OCI-LY7 (cell line): ENCODE measurements at regions not wholly inside any gene's neighbourhood (a gene's known extent, or its start where the extent isn't known, plus 50 kb on each side); places are given as distances from the start of the nearest gene placed in this dataset.

Experiments
- BruUV-seq: library from RNA; stranded (reverse); fragments of 400-500 nt; replicated peaks from 2 replicates; lab custom pipeline; 2021; lab: Mats Ljungman, UMichigan
- CTCF ChIA-PET: fragments of 300-600 bp; sonication (Branson Sonifier 250); formaldehyde crosslinking; loops from one replicate; lab custom pipeline; 2022; ENCODE audit warnings: antibody characterized with exemption; ENCODE audit not compliant: unreplicated experiment; lab: Charles Lee
- POLR2A ChIA-PET: fragments of 300-600 bp; sonication (Branson Sonifier 250); formaldehyde crosslinking; loops from one replicate; lab custom pipeline; 2022; ENCODE audit warnings: antibody characterized with exemption; lab: Charles Lee
- DNase-seq: peaks from one replicate; pipeline ENCODE4 v3.0.0-alpha.2; 2015; ENCODE audit warnings: low spot score
- H2AFZ ChIP-seq: fragments of 200-600 bp; sonication (generic), shearing (Covaris generic); 2 replicates; pipeline ENCODE4 v1.6.1; 2014; ENCODE audit warnings: mild to moderate bottlenecking, antibody characterized with exemption, low read length, moderate library complexity
- H3K27ac ChIP-seq: fragments of 200-600 bp; sonication (generic); 2 replicates; pipeline ENCODE4 v1.5.1; 2014; ENCODE audit warnings: mixed run types, low read depth, mild to moderate bottlenecking, moderate library complexity, low read length, inconsistent platforms; ENCODE audit not compliant: poor library complexity, severe bottlenecking
- H3K36me3 ChIP-seq: fragments of 200-600 bp; sonication (generic); 2 replicates; pipeline ENCODE4 v1.6.1; 2014; ENCODE audit warnings: mild to moderate bottlenecking, antibody characterized with exemption, low read length, moderate library complexity, mixed read lengths; ENCODE audit not compliant: insufficient read depth
- H3K4me1 ChIP-seq: fragments of 200-600 bp; sonication (generic); 2 replicates; pipeline ENCODE4 v1.5.1; 2014; ENCODE audit warnings: mild to moderate bottlenecking, low read length; ENCODE audit not compliant: insufficient read depth, poor library complexity, severe bottlenecking
- H3K4me2 ChIP-seq: fragments of 200-600 bp; sonication (generic); 2 replicates; pipeline ENCODE4 v1.6.1; 2014; ENCODE audit warnings: mild to moderate bottlenecking, low read length
- H3K4me3 ChIP-seq: fragments of 200-600 bp; sonication (generic); 2 replicates; pipeline ENCODE4 v1.5.1; 2014; ENCODE audit warnings: mild to moderate bottlenecking, low read depth, low read length; ENCODE audit not compliant: poor library complexity, severe bottlenecking
- H3K79me2 ChIP-seq: fragments of 200-600 bp; sonication (generic); 2 replicates; pipeline ENCODE4 v1.6.1; 2016; ENCODE audit warnings: low read depth, mild to moderate bottlenecking, low read length, moderate library complexity, mixed read lengths; ENCODE audit not compliant: insufficient read depth
- H3K9me2 ChIP-seq: fragments of 200-600 bp; sonication (generic); 2 replicates; pipeline ENCODE4 v1.6.1; 2016; ENCODE audit warnings: mild to moderate bottlenecking, low read length, mixed read lengths; ENCODE audit not compliant: insufficient read depth
- H3K9me3 ChIP-seq: fragments of 200-600 bp; sonication (generic); 2 replicates; pipeline ENCODE4 v1.6.1; 2014; ENCODE audit warnings: mild to moderate bottlenecking, mixed run types, low read length, mixed read lengths
- H4K20me1 ChIP-seq: fragments of 200-600 bp; sonication (generic); 2 replicates; pipeline ENCODE4 v1.6.1; 2014; ENCODE audit warnings: mild to moderate bottlenecking, antibody characterized with exemption, low read length, moderate library complexity, mixed read lengths; ENCODE audit not compliant: insufficient read depth
- CTCF ChIP-seq: fragments of 200-600 bp; sonication (generic); conservative IDR thresholded peaks from 2 replicates; pipeline ENCODE4 v1.5.1; 2014; ENCODE audit warnings: mild to moderate bottlenecking, antibody characterized with exemption, low read length, moderate library complexity, mixed read lengths
- EZH2phosphoT487 ChIP-seq: fragments of 200-600 bp; sonication (generic); IDR thresholded peaks from 2 replicates; pipeline ENCODE4 v1.6.1; 2018; ENCODE audit warnings: low read depth, borderline replicate concordance, mild to moderate bottlenecking, mixed run types, antibody characterized with exemption, low read length, moderate library complexity, mixed read lengths
- intact Hi-C: fragments of 100-400 bp; cut with micrococcal nuclease; formaldehyde crosslinking; loops from one replicate; pipeline ENCODE4 v1.10.0; 2022; ENCODE audit not compliant: unreplicated experiment

- Histone ChIP-seq H2AFZ (no peak overlapping the region), H3K36me3 (no peaks in the 10 kb centered on the region), H3K4me3 (no peak overlapping the region), H3K79me2 (no peaks in the 10 kb centered on the region), H3K9me3 (no peaks in the 10 kb centered on the region), H3K4me1 (no peaks in the 10 kb centered on the region), H3K27ac (no peak overlapping the region), H4K20me1 (no peaks in the 10 kb centered on the region), H3K4me2 (no peak overlapping the region), H3K9me2 (no peaks in the 10 kb centered on the region)
- BruUV-seq: no TSS peak
- ChIA-PET CTCF (no interaction called here), POLR2A (no interaction called here)
- TF ChIP-seq CTCF: no peak
- TF ChIP-seq EZH2phosphoT487: no peak
- DNase-seq: no peak
- intact Hi-C loops: no loop called here
Observed at GRCh38 chr18:49697757-49698524, 115.4 kb downstream of the ACAA2 start.

GRCh38 chr18:49697049-49697448 lies 116.3 kb downstream of the ACAA2 start:
- Histone ChIP-seq H3K79me2 (no peaks in the 10 kb centered on the region), H3K4me2 (no peak overlapping the region), H4K20me1 (no peaks in the 10 kb centered on the region), H3K36me3 (no peaks in the 10 kb centered on the region), H3K4me1 (no peaks in the 10 kb centered on the region), H2AFZ (no peak overlapping the region), H3K9me2 (no peaks in the 10 kb centered on the region), H3K9me3 (no peaks in the 10 kb centered on the region), H3K27ac (no peak overlapping the region), H3K4me3 (no peak overlapping the region)
- POLR2A ChIA-PET: no interaction called here
- intact Hi-C loops: no loop called here
- TF ChIP-seq CTCF: no peak
- no peak for TF ChIP-seq EZH2phosphoT487
- DNase-seq: no peak
- CTCF ChIA-PET: no interaction called here
- no TSS peak for BruUV-seq

DNA sequence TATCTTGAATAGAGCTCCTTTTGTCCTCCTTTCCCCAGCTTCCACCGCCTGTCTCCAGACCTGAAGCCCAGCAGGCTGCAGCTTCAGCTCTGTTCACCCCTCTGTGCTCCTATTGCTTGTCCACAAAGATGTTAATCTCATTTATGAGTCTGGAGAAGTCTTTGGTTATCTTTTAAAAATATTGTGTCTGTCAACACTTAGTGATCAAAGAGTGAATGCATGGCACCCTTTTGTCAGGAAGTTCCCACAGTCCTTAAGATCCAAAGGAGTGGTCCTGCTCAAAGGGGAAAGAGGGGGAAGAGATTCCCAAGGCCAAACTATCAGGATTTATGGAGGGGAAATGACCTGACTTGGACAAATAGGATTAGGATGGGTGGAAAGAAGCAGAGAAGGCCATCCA lies 118.9 kb downstream of the ACAA2 start:
- ChIA-PET POLR2A (interaction anchor here (0.6 kb wide), 1 partner anchor 12 kb away, joined by 4 read pairs; no protein-coding TSS in a partner anchor), CTCF (no interaction called here)
- intact Hi-C loops: no loop called here
- TF ChIP-seq CTCF (no peak), EZH2phosphoT487 (no peak)
- no peak for DNase-seq
- H3K9me2 ChIP-seq: no peaks in the 10 kb centered on the region
- no peak overlapping the region for H3K4me2 ChIP-seq
- no peak overlapping the region for H3K27ac ChIP-seq
- H3K9me3 ChIP-seq: no peaks in the 10 kb centered on the region
- H4K20me1 ChIP-seq: no peaks in the 10 kb centered on the region
- H3K4me1 ChIP-seq: no peaks in the 10 kb centered on the region
- no peaks in the 10 kb centered on the region for H3K36me3 ChIP-seq
- H2AFZ ChIP-seq: no peak overlapping the region
- no TSS peak for BruUV-seq
- no peak overlapping the region for H3K4me3 ChIP-seq
- H3K79me2 ChIP-seq: no peaks in the 10 kb centered on the region
